ENCODE measurements at regions not wholly inside any gene's neighbourhood (a gene's known extent, or its start where the extent isn't known, plus 50 kb on each side); places are given as distances from the start of the nearest gene placed in this dataset.

DNA sequence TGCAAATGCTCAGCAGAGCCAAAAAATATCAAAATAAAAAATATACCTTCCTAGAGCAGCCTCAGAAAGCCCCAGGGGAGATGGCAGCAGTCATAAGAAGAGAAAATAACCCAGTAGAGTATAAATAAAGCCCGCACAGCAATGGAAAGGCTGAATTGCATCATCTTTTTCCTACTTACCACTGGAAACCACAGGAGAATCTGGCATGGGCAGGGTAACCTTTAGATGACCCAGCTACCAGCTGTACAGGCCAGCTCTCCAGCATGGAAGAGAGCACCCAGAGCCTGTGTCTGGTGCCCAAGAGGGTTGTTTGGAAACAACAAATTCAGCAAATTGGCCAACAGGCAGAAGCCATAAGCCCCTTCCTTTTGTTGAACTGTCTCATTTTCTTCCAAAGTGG lies 253.1 kb downstream of the OMA1 start:
- Histone ChIP-seq H3K4me3 (ENCODE audit: low read depth, low read length) (no peak overlapping the region), H3K9me3 (ENCODE audit: severe bottlenecking) (no peaks in the 10 kb centered on the region), H3K27me3 (ENCODE audit: insufficient read depth, low read depth, severe bottlenecking) (no peaks in the 10 kb centered on the region), H3K27ac (no peak overlapping the region), H3K36me3 (no peaks in the 10 kb centered on the region)
- DNase-seq, result no peak
- TF ChIP-seq, protein P1, sequence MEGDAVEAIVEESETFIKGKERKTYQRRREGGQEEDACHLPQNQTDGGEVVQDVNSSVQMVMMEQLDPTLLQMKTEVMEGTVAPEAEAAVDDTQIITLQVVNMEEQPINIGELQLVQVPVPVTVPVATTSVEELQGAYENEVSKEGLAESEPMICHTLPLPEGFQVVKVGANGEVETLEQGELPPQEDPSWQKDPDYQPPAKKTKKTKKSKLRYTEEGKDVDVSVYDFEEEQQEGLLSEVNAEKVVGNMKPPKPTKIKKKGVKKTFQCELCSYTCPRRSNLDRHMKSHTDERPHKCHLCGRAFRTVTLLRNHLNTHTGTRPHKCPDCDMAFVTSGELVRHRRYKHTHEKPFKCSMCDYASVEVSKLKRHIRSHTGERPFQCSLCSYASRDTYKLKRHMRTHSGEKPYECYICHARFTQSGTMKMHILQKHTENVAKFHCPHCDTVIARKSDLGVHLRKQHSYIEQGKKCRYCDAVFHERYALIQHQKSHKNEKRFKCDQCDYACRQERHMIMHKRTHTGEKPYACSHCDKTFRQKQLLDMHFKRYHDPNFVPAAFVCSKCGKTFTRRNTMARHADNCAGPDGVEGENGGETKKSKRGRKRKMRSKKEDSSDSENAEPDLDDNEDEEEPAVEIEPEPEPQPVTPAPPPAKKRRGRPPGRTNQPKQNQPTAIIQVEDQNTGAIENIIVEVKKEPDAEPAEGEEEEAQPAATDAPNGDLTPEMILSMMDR (IDR thresholded peaks at IDR 0.05; ENCODE audit: low read depth, low read length), result no peak

DNA sequence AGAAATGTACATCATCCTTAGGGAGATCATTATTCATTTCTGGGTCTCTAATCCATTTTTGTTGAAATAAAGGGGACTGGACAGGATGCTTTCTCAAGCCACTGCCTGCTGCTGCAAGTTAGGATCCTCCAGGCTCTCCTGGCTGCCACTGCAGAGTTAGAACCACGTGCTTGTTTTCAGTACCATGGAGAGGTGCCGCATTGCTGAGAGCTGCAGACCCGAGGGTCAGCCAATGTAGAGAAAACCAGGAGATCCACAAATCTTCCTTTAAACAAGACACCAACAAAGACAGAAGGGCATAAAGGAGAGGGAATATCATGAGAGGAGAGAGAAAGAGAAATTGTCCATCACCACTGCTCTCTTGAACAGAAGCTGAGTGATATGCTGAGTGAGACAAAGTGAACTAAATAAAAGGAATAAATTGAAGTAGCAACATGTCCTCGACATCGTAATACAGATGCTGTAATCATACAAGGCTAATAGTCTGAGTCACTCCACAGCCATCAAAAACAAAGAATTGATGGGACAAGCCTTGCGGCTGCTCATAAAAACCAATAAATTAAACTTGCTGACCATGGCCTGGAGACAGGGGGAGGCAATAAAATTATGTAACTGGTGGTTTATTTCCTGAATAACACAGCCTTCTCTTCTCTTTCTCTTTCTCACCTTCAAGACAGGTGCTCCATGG lies 255.7 kb downstream of the OMA1 start:
- TF ChIP-seq, protein P1 (IDR thresholded peaks at IDR 0.05; ENCODE audit: low read depth, low read length), result no peak
- no peaks in the 10 kb centered on the region for H3K36me3 ChIP-seq
- no peak for DNase-seq
- no peak overlapping the region for H3K27ac ChIP-seq
- no peak overlapping the region for H3K4me3 ChIP-seq (ENCODE audit: low read depth, low read length)
- H3K9me3 ChIP-seq (ENCODE audit: severe bottlenecking), result no peaks in the 10 kb centered on the region
- H3K27me3 ChIP-seq (ENCODE audit: insufficient read depth, low read depth, severe bottlenecking), result no peaks in the 10 kb centered on the region

DNA sequence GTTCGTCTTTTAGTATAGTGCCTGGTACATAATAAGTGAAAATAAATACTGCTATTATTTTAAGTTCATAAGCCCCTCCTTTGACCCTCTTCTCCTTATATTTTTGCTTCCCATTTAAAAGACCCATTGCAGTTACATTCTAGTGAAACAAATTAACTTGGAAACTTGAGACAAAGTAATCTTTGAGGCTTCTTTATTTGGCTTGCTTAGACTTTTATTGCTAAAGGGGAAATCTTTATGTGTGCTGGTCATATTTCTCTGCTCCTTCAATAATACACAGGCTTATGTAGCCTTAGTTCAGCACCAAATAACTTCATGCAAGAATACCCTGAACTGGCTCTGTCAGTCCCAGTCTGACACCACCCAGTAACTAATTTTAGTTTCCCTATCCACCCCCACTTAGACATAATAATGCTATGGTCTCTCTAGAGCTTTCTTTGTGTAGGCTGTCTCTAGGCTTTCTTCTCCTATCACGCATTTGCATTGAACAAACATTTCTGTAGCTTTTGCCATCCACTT lies 257.8 kb downstream of the OMA1 start:
- Histone ChIP-seq H3K4me3 (ENCODE audit: low read depth, low read length) (no peak overlapping the region), H3K36me3 (no peaks in the 10 kb centered on the region), H3K27me3 (ENCODE audit: insufficient read depth, low read depth, severe bottlenecking) (no peaks in the 10 kb centered on the region), H3K27ac (no peak overlapping the region), H3K9me3 (ENCODE audit: severe bottlenecking) (no peaks in the 10 kb centered on the region)
- TF ChIP-seq, protein P1 (IDR thresholded peaks at IDR 0.05; ENCODE audit: low read depth, low read length), result no peak
- DNase-seq, result no peak

DNA sequence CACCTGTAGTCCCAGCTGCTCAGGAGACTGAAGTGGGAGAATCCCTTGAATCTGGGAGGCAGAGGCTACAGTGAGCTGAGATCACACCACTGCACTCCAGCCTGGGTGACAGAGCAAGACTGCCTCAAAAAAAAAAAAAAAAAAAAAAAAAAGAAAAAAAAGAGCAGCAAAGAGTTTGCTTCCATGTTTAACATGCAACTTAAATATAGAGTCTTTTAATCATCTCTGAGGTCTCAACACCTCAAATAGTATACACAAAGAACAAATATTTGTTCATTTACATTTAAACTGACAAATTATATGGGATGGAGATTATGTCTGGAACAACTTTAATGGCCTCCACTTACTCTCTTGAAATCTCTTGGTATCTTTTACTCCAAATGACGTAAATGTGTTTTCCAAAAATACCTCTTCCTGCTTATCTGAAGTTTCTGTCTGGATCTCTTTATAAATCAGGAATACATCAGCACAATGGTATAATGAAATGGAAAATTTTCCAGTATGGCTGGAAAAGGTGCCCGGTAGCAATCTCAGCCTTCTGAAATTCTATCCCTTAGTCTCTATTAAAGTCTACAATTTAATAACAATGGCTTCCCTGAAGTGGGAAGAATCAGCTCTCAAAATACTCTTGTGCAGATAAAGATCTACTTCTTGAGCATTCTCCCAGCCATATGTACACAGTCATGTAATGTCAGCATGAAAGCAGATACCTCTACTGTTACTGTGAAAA lies 258.5 kb downstream of the OMA1 start:
- Histone ChIP-seq H3K27me3 (ENCODE audit: insufficient read depth, low read depth, severe bottlenecking) (no peaks in the 10 kb centered on the region), H3K36me3 (no peaks in the 10 kb centered on the region), H3K4me3 (ENCODE audit: low read depth, low read length) (no peak overlapping the region), H3K9me3 (ENCODE audit: severe bottlenecking) (no peaks in the 10 kb centered on the region), H3K27ac (no peak overlapping the region)
- no peak for DNase-seq
- TF ChIP-seq, protein P1 (IDR thresholded peaks at IDR 0.05; ENCODE audit: low read depth, low read length), result no peak

DNA sequence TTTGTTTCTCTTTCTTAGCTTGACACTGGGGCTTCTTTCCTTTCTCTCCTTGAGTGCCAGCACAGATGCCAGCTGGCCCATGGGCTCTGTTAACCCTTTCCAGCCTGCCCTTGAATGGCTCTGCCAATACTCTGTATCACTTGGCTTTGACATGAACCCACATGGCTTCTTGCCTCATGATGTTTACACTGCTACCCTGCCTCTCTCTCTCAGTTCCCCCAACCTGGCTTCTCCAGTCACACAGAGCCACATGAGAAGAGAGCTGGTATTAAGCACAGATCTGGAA lies 262.4 kb downstream of the OMA1 start:
- DNase-seq, result no peak
- Histone ChIP-seq H3K36me3 (no peaks in the 10 kb centered on the region), H3K4me3 (ENCODE audit: low read depth, low read length) (no peak overlapping the region), H3K27ac (no peak overlapping the region), H3K9me3 (ENCODE audit: severe bottlenecking) (no peaks in the 10 kb centered on the region), H3K27me3 (ENCODE audit: insufficient read depth, low read depth, severe bottlenecking) (no peaks in the 10 kb centered on the region)
- TF ChIP-seq, protein P1 (IDR thresholded peaks at IDR 0.05; ENCODE audit: low read depth, low read length), result no peak
